ENCODE measurements at regions not wholly inside any gene's neighbourhood (a gene's known extent, or its start where the extent isn't known, plus 50 kb on each side); places are given as distances from the start of the nearest gene placed in this dataset.
"Not testable (repeated sequence)": the region's sequence is repeated elsewhere in the genome, so short reads cannot be mapped to it uniquely, and the experiment has no call there.

DNA sequence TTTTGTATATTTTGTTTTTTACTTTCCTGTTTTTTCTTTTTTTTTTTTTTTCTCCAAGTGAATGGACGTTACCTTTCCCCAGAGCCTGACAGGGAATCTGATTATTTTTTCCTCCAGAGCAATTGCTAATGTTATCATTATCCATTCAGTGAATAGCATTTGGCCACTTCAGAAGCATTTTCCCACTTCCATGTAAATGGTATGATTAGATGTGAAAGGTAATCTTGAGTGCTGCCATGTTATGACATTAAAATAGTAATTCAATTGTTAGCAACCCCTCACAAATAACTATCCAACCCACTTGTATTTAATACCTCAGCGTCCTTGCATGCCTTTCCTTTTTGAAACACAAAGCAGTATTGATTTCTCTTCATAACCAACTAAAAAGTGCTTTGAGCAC, 1243.8 kb downstream of the CDH8 start:
- H3K4me3 ChIP-seq (ENCODE audit: low read length), result no peak overlapping the region
- TF ChIP-seq, protein P1, sequence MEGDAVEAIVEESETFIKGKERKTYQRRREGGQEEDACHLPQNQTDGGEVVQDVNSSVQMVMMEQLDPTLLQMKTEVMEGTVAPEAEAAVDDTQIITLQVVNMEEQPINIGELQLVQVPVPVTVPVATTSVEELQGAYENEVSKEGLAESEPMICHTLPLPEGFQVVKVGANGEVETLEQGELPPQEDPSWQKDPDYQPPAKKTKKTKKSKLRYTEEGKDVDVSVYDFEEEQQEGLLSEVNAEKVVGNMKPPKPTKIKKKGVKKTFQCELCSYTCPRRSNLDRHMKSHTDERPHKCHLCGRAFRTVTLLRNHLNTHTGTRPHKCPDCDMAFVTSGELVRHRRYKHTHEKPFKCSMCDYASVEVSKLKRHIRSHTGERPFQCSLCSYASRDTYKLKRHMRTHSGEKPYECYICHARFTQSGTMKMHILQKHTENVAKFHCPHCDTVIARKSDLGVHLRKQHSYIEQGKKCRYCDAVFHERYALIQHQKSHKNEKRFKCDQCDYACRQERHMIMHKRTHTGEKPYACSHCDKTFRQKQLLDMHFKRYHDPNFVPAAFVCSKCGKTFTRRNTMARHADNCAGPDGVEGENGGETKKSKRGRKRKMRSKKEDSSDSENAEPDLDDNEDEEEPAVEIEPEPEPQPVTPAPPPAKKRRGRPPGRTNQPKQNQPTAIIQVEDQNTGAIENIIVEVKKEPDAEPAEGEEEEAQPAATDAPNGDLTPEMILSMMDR (conservative IDR thresholded peaks at IDR 0.05; ENCODE audit: low read length), result no peak
- DNase-seq (ENCODE audit: low read depth), result no peak

DNA sequence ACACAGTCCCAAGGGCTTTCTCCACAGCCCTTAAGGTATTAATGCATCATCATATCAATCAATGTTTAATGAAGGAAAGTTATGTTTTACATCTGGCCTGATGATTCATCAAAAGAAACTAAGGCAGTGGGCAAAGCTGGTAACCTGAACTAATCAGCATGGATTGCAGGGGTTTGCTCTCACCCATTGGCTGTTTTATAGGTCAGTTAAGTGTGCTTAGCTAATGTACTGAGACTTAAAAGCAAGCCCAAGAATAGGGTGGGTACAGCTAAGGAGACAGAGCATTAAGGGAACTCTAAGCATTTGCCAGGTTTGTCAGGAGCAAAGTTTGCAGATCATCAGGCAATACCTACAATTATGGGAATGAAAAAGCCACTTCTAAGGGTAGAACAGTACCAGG, 1247.6 kb downstream of the CDH8 start:
- TF ChIP-seq, protein P1 (conservative IDR thresholded peaks at IDR 0.05; ENCODE audit: low read length), result no peak
- DNase-seq (ENCODE audit: low read depth), result no peak
- no peak overlapping the region for H3K4me3 ChIP-seq (ENCODE audit: low read length)

DNA sequence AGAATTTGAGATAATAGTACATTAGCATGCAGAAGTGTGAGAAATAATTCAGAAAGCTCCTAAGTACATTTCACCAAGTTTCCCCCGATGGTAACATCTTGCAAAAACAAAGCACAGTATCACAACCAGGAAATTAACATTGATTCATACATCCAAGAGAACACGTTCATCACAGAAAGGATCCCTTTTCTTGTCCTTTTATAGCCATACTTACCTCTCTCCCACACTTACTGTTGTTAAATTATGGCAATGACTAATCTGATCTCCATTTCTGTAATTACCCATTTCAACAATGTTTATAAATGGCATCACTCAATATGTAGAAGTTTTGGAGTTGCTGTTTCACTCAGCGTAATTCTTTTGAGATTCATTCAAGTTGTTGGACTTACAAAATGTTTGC, 1260.0 kb downstream of the CDH8 start:
- no peak overlapping the region for H3K4me3 ChIP-seq (ENCODE audit: low read length)
- DNase-seq (ENCODE audit: low read depth), result peak; percentile 17
- TF ChIP-seq, protein P1 (conservative IDR thresholded peaks at IDR 0.05; ENCODE audit: low read length), result no peak

DNA sequence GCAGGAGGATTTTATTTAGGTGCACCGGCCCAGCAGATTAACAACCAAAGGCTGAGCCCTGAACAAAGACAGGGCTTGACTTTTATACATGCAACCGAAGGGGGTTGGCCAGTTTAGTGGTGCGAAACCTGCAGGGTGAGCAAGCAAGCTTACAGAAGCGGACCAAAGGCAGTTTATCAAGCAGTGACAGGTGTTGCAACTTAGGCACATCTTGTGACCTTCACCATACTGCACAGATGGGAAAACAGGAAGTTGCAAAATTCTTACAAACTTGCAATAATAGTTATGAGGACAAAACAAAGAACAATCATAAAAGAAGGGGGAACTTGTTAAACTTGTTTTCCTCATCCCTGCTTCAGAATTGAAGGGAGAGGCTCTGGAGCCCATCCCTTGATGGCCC, 1265.1 kb downstream of the CDH8 start:
- no peak overlapping the region for H3K4me3 ChIP-seq (ENCODE audit: low read length)
- TF ChIP-seq, protein P1 (conservative IDR thresholded peaks at IDR 0.05; ENCODE audit: low read length), result no peak
- peak; percentile 16 for DNase-seq (ENCODE audit: low read depth)

DNA sequence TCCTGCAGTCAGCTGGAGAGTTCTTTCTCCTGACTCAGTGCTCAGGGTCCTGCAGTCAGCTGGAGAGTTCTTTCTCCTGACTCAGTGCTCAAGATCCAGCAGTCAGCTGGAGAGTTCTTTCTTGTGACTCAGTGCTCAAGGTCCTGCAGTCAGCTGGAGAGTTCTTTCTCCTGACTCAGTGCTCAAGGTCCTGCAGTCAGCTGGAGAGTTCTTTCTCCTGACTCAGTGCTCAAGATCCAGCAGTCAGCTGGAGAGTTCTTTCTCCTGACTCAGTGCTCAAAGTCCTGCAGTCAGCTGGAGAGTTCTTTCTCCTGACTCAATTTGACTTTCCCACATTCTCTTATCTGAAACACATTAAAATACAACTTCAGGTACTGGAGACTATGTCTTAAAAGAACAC, 1265.9 kb downstream of the CDH8 start:
- H3K4me3 ChIP-seq (ENCODE audit: low read length), result not testable (repeated sequence)
- peak; percentile 27 for DNase-seq (ENCODE audit: low read depth)

DNA sequence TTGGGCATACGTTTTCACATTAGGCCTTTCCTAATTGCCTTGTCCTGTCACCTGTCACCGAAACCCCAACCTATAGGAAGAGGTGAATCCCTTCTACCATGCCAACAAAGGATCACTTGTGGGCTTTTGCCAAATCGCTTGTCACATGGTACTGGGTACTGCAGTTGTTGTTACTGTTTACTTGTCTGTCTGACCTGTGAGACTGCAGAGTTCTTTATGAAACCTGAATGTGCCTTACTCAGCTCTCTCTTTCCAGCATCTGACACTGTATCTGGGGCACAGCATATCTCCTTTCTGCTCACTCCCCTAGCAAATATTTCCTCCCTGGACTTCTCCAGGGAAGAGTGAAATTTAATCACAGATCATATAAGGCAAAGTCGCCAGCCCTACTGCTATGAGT, 1272.4 kb downstream of the CDH8 start:
- no peak for DNase-seq (ENCODE audit: low read depth)
- H3K4me3 ChIP-seq (ENCODE audit: low read length), result no peak overlapping the region
- TF ChIP-seq, protein P1 (conservative IDR thresholded peaks at IDR 0.05; ENCODE audit: low read length), result no peak

DNA sequence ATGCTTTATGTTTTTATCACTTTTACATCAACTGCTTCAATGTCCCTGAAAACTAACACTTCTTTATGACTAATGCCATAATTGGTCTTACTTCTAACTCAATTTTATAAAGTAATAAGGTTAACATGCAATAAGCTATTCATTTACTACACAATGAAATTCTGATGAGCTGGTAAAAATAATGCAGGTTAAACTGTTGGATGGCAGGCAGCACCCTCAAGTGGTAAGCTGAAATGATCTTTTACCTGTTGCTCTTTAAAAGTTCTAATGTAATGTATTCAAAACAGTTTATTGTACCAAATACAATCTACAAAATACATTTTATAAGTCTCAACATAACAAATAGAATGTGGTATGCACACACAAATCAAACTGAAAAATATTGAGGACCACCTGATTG, 1280.3 kb downstream of the CDH8 start:
- TF ChIP-seq, protein P1 (conservative IDR thresholded peaks at IDR 0.05; ENCODE audit: low read length), result peak; percentile 38; the same call in 1 of the 2 replicates

DNA sequence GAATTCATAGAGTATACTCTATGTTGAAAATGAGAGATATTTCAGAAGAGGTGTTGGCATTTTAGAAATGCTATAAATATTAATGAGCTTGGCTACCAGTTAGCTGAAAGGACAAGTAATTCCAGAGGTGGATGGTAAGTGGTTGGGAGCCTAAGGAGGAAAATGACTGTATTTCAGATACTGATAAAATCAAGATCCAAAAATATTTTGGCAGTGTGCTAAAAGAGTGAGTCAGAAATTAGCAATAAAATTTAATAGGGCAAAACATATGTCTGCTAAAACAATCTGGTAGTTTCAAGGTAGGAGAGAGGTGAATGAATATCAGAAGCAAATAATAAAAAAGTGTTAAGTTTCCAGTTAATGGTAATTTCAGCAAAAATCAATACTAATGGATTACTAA, 1287.9 kb downstream of the CDH8 start:
- TF ChIP-seq, protein P1 (conservative IDR thresholded peaks at IDR 0.05; ENCODE audit: low read length), result no peak
- H3K4me3 ChIP-seq (ENCODE audit: low read length), result no peak overlapping the region
- peak; percentile 31 for DNase-seq (ENCODE audit: low read depth)

More for the DNA sequence above, 1280.3 kb downstream of the CDH8 start:
- DNase-seq (ENCODE audit: low read depth), result peak; percentile 5
- no peak overlapping the region for H3K4me3 ChIP-seq (ENCODE audit: low read length)

All from AG10803 (cell line).